Activated CD8-positive, alpha-beta memory T cell treated with anti-CD3 and anti-CD28 coated beads, Interleukin-2, amount 50 U/mL, for 1 hour (primary cell): ENCODE measurements at regions not wholly inside any gene's neighbourhood (a gene's known extent, or its start where the extent isn't known, plus 50 kb on each side); places are given as distances from the start of the nearest gene placed in this dataset.

ENCODE experiments used
- DNase-seq: peaks from one replicate; pipeline ENCODE4 v3.0.0-alpha.2; 2020; ENCODE audit errors: extremely low read depth

DNA sequence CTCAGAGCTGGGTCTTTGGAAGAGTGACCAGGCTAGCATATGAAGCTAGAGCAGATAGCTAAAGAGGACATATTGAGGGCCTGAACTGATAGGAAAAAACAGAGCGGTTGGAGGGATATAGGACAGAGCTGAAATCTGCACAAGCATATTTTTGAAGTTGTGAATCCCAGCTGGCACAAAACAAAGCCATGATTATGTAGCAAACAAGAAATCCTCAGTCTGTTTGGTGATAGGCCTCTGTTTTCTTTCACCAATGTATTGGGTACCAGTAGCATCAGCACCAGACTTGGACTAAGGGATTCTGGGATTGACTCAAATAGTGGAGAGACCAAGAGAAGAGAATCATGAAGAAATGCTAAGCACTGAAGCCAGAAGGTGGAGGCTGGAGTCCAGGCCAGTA, 151.0 kb downstream of the FAM43A start:
- no peak for DNase-seq

DNA sequence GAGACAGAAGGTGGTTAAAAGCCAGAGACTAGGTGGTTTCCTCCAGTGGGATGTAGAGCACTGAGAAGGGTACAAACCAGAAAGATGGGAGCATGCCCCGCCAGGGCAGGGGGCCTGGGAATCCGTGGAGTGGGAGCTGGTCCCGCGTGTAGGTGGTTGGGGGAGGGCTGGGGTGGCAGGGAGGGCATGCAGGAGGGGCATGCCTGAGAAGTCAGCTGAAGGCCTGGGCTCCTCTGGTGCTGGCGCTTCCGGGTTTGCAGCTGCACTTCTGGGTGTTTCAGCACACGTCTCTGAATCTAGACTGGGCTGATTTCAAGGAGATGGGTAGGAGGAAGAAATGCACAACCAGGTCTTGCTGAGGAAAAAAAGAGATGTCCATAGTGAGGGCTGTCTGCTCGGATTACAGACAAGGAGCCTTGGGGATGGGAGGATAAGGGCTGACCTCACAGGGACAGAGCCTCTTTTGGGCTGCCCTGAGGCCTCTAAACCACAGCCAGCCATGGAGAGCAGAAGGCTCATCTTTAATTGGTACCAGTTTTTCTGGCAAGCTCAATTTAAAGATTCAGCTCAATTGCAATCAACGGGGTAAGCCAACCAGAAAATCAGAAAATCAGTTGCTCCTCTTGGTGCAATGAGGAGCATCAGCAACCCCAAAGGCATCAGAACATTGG, 151.9 kb downstream of the FAM43A start:
- DNase-seq = no peak

DNA sequence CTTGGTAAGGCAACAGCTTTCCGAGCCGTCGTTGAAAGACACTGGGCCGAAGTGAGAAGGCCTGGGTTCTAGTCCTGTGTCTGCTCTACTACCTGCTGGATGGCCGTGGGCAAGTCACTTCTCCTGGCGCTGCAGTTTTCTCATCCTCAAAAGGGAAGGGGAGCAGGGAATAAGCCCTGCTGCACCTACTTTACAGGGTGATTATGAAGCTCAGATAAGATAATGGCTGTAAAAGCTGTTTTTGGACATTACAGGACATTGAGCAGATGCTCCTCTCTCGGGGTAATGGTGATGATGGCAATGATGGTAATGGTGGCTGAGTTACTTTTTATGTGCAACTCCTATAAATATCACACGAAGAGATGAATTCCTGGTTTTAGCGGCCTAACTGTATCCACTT, 152.6 kb downstream of the FAM43A start:
- no peak for DNase-seq

DNA sequence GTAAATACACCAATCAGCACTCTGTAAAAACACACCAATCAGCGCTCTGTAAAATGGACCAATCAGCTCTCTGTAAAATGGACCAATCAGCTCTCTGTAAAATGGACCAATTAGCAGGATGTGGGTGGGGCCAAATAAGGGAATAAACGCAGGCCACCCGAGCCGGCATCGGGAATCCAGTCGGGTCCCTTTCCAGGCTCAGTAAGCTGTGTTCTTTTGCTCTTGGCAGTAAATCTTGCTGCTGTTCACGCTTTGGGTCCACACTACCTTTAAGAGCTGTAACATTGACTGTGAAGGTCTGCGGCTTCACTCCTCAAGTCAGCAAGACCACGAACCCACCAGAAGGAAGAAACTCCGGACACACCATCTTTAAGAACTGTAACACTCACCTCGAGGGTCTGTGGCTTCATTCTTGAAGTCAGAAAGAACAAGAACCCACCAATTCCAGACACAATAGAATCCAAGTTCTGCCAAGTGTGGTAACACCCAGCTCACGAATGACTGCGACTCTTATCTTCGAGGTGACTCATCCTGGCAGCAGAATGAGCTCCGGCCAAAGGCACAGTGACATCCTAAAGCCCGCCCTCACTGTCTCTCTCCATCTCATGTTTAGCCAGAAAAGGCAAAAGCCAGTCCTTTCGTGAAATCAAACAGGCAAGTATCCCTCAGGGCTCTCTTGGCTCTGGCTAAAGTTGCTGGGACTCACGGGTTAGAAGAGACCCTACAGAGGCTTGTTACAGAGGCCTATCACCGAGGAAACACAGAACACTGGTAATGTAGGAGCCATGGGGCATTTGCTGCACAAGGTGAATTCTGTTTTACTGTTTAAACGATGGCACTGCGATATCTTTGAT, 155.2 kb downstream of the FAM43A start:
- no peak for DNase-seq

DNA sequence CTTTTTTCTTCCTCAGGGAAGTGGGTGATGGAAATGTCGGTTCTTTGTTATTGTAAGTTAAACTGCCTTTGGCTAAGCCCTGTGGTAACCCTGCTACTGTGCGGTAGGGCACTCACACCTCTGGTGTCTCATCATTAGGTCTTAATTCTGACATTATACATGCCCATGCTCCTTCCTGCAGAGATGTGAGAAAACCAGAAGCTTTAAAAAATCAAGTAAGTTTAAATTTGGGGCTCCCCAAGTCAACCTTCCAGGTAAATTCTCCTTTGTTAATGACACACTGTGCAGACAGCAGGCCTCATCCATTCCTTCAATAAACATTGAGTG, 155.8 kb downstream of the FAM43A start:
- DNase-seq = no peak

DNA sequence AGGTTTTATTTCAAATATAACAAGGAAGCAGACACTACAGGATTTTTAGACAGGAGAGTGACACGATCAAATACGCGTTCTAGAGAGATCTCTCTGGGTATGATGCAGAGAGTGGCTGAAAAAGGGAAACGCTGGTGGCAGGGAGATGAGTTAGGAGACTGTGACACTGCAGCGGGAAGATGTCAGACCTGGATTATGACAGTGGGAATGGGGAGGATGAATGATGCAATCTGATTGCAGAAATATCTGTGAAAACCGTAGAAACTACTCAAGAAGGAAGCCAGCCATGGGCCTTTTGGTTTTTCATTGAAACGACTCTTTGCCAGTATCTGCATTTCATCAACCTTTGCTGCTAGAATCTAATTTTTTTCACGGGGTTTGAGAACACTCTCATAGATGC, 157.9 kb downstream of the FAM43A start:
- no peak for DNase-seq

DNA sequence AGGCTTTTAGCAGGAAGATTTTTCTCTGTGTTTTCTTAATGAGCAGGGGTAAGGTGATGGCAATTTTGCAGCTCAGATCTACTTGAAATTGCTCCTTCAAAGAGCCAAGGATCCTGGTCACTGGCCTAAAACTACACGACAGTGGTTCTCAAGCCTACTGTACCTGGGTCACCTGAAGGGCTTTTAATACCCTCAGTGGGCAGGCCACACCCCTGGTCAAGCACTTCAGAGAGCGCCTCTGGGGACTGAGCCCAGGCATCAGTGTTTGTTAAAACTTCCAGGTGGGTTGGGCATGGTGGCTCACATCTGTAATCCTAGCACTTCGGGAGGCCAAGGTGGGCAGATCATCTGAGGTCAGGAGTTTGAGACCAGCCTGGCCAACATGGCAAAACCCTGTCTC, 158.4 kb downstream of the FAM43A start:
- no peak for DNase-seq

DNA sequence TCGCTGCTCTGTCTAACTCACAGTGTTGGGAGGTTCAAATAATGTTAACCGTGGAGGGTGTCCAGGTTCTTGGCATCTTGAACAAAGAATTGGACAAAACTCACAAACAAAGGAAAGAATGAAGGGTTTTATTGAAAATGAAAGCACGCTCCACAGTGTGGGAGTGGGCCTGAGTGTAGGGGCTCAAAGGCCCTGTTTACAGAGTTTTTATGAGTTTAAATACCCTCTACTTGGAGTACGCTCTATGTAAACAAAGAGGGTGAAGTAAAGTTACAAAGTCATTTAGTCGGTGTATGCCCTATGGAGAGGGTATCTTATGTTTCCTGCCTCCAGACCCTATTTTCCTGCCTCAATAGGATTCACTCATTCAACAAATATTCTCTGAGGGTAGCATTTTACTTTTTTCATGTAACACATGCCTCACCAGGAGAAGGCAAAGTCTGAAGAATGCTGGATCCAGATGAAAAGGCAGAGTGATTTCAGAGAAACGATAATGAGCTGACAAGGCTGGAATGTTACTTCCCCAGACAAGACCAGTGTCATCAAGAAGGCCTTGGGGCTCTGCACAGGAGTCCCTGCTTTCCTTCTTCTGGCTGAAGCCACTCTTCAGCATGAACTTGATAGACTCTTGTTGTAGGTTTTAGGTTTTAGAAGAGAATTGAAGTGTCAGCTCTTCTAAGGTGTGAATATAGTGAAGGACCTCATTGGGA, 163.6 kb downstream of the FAM43A start:
- DNase-seq = no peak

DNA sequence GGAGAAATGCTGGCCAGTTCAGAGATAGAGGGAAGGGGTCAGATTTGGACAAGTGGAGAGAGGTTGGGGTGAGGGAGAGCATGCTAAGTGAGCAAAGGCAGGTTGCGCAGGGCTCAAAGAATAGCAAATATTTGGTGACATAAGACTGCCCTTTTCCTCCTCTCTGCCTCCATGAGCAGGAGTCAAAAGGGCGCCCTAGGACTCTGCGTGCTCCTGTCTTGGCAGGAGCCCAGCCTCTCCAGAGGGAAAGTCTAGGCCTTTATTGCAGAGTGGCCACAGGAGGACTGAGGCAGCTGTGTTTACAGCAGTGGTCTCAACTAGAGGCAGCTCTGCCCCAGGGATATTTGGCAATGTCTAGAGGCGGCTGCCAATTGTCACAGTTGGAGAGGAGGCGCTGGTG, 165.6 kb downstream of the FAM43A start:
- no peak for DNase-seq

DNA sequence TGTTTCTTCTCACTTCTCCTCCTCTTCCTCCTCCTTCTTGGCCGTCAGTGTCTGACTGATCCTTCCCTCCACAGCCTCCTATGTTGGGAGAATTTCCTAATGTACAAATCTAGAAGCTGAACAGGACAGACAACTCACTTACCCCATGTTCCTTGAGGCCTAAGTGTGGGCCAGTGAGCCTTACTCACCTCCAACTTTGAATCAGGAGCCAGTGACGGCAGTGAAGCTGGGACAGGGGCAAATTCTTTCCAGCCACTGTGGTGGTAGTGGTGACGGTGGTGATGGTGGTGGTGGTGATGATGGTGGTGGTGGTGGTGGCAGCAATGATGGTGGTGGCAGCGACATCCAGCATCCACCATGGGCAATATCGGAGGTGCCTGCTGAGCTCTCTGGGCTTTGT, 166.3 kb downstream of the FAM43A start:
- DNase-seq = no peak

DNA sequence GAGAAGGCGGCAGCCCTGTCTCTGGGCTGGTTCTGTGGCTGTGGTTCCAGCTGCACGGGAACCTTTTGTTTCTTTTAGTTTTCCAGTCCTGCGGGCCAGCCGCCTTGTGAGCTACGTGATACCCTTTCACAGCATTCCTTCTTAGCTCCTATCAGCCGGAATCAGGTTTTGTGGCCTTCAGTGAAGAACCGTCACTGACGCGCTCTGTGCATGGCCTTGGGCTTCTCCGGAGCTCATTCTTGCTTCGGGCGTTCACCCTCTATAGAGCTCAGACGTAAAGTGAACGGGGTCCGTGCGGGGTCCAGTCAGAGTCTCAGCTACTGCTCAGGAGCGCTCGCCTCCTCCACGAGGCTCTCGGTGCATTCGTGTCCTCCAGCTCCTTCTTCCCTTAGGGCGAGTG, 166.7 kb downstream of the FAM43A start:
- DNase-seq = no peak

DNA sequence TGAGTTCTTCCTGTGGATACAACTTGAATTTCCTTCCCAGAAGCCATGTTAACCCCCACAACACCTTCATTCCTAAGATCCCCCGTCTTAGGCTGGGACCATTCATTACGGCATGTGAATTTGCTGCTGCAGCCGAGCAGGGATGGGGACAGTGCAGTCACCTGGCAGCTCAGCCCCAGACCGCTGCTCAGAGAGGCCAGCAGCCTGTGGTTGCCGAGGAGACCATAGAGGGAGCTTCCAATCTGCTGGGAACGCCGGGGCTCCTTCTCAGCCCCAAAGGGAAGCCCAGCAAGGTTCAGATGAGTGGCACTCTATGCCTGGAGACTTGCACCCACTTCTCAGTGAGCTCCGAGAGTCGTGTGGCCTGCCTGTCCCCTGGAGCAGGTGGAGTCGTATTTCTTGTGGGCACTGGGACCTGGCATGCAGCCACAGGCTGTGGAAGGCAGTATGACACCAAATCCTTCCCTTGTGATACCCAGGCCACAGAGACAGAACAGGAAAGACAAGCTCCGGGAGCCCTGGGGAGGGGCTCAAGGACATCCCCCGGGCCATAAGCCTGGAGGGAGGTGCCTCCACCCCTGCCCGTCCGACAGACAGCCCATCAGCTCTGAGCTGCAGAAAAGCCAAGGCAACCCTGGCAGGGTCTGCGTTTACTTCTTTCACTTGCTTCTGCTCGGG, 167.3 kb downstream of the FAM43A start:
- no peak for DNase-seq

DNA sequence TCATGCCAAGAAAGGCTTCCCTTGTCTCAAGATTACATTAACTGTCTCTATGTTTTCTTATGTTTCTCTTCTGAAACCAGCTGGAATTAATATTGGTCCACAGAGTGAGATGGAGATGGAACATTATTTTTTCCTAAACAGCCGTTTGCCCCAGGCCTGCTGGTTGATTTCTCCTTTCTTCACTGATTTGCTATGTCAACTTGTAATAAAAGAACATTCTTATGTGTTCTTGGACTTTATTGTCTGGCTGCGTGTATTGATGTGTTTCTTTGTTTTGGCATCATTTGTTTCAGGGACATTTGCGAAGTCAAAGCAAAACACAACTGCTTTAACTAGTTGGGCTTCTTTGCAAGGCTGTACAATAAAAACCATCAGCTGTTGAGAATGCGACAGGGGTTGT, 168.5 kb downstream of the FAM43A start:
- no peak for DNase-seq

DNA sequence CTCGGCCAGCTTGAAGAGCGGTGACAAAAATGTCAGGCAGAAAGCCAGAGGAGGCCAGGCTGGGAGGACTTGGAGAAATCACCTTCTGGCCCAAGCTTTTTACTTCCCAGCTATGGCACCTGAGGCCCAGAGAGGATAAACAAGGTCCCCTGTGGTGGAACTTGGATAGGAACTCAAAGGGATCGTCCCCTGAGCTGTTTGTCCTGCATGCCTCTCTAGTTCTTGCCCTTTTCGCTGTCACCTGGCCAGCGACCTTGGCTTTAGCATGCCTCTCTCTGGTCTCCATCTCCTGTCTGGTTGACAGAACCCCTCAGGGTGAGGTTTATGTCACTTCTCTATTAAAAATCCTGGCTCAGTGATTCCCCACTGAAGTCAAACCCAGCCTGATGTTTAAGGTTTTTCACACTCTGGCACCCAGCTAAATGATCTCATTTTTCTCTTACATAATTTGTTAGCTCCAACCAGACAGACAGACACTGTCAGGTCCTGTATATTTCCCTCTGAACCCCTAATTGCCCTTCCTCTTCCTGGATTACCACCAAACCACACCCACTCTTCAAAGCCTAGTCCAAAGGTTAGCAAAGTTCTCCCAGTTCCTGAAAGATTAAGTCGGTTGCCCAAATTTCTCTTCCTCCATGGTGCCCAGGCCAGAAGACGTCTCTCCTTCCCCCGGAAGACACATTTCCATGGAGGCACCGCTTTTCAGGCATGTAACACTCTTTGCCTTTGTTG, 169.1 kb downstream of the FAM43A start:
- no peak for DNase-seq

DNA sequence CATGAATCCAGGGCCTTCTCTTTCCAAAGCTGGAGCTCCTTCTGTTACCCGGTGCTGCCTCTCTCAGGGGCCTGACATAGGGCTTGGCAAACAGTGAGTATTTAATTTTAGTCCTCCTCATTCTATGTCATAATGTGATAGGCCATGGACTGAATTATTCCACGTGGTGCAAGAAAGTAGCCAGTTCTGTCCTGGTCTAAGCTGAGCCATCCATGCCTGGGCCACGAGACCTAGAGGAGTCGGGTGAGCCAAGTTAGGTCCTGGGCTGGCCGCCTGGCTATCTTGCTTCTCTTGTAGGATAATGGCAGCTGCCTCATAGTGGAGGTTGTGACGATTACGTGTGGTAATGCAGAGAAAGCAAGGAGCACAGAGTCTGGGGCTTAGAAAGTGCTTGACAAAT, 170.6 kb downstream of the FAM43A start:
- no peak for DNase-seq

DNA sequence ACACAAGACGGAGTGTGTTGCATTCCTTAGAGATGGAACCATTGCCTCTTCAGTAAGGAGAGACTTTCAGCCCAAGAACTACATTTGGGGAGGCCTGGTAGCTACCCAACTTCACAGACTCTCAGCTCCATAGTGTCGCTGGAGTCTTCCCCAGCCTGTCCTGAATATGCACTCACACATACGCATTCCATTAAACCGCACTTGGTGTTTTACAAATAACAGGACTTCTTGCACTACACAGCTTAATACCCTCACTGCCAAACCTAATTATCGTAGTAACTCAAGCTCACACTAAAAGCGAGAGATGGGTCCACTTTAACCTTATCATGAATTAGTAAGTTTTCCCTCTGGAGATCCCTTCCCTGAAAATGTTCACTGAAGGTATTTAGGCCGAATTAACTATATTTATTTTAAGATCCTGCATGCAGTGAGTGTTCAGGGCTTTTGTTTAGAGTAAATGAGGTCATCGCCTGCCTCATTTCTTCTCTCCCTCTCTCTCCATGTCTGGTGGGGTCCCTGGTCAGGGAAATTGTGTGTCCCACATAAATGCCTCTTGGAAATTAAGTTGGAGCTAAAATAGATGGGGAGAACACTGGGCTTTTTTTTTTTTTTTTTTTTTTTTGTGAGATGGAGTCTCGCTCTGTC, 171.9 kb downstream of the FAM43A start:
- DNase-seq = no peak

DNA sequence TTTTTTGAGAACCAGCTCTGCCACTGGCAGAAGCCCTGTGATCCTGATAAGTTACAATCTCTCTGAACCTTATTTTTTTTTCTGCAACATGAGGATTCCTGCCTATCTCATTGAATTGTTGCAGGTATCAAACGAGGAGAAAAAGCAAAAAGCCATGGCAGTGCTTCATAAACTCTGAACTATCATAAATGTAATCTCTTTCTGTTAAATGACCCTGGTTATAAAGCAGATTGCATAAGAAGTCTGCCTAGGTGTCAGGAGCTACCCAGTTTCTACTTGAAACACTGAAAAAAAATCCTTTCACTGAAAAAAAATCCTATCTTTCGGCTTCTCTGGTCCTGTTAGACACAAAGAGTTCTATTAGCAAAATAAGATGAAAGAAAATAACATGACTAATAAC, 172.7 kb downstream of the FAM43A start:
- no peak for DNase-seq

DNA sequence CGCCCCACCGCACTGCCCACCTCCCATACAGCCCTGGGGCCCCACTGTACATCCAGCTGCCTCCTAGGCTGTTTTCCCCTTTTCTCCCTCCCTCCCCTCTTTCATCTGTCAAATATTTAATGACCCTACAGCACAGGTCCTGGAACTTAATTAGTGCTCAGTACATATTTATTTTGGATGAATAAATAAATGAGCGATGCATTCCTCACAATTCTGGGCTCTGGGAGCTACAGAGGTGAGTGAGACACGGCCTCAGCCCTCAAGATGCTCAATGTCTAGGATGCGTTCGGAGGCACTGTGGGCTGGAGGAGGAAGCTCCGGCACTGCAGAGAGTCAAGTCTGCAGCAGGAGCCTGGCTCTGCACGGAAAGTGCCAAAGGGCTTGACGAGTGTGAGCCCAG, 175.0 kb downstream of the FAM43A start:
- no peak for DNase-seq

DNA sequence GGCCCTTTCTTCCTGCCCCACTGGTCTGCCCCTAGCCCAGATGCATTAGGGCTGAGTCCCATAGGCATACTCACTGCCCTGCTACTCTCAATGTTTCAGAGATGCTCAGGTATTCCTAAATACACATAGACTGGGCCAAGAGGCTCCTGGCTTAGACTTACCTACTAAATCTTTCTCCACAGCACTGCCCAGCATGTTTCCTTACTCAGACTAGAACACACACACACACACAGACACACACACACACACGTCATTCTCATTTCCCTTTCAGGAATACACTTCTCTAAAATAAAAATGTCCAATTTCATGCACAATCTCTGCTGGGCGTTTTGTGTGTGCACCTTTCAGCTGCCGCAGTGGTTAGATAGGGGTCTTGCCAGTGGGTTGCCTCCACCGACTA, 175.7 kb downstream of the FAM43A start:
- no peak for DNase-seq

DNA sequence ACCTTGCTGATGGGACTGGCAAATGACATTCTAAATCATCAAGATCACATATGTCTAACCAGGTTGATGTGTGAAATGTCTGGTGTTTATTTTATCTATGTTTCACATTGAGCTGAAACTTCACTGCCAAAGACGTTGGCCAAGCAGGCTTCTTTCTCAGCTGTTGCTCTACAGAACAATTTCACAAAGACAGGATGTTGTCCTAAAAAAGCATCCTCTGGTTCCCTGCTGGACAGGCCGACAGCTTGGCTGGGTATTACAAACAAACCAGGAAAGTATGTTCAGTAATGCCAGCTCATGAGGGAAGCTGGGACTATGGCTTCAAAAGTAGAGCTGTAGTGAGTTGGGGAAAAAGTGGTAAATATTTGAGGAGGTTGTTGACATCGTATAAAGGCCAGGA, 179.4 kb downstream of the FAM43A start:
- no peak for DNase-seq

DNA sequence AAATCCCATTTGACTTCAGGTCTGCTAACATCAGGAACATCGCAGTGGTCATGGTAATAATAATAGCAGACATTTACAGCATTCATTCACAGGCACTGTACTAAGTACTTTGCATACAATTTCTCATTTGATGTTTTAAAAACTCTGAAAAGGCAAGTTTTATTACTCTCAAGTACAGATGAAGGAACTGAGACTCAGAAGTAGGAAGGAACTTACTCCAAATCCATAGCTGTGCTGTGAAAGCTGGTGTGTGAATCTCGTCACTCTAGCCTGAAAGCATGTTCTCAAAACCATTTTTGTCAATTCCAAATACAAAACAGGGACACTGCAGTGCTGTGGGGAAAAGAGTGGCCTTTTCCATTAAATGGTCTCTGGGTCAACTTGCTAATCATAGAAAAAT, 179.9 kb downstream of the FAM43A start:
- no peak for DNase-seq
